H1 (cell line): ENCODE measurements at regions not wholly inside any gene's neighbourhood (a gene's known extent, or its start where the extent isn't known, plus 50 kb on each side); places are given as distances from the start of the nearest gene placed in this dataset.

ENCODE experiments used
- CTCF ChIA-PET: fragments of 300-600 bp; sonication (Branson Sonifier 250); formaldehyde crosslinking; loops from one replicate; lab custom pipeline; 2021; ENCODE audit not compliant: partially characterized antibody; lab: Charles Lee
- POLR2A ChIA-PET: fragments of 300-600 bp; sonication (Branson Sonifier 250); formaldehyde crosslinking; loops from one replicate; lab custom pipeline; 2021; ENCODE audit warnings: inconsistent platforms; ENCODE audit not compliant: partially characterized antibody; lab: Charles Lee
- DNase-seq, 2 experiments: peaks; one replicate each; pipeline versions ENCODE4 v3.0.0 to v3.0.0-alpha.2; 2010 to 2022; ENCODE audit warnings: low spot score in 2 of 2, low read depth in 1 of 2, mixed read lengths in 1 of 2
- FAIRE-seq: peaks from 2 replicates; lab custom pipeline; 2011; peaks lifted over from hg19 to GRCh38; lab: Jason Lieb, UNC
- H2AFZ ChIP-seq: 2 replicates; pipeline ENCODE4 v1.8.1; 2012; ENCODE audit warnings: low read length, inconsistent platforms
- H2AK5ac ChIP-seq: 2 replicates; pipeline ENCODE4 v1.6.1; 2013; ENCODE audit warnings: low read depth, low read length
- H2BK120ac ChIP-seq: replicated peaks from 2 replicates; pipeline ENCODE3; 2013; ENCODE audit warnings: low read depth, low read length, inconsistent platforms
- H2BK12ac ChIP-seq: 2 replicates; pipeline ENCODE4 v1.6.1; 2013; ENCODE audit warnings: low read depth, low read length
- H2BK15ac ChIP-seq: 2 replicates; pipeline ENCODE4 v1.6.1; 2013; ENCODE audit warnings: low read length
- H2BK20ac ChIP-seq: 2 replicates; pipeline ENCODE4 v1.6.1; 2013; ENCODE audit warnings: low read length
- H2BK5ac ChIP-seq: 2 replicates; pipeline ENCODE4 v1.6.1; 2013; ENCODE audit warnings: low read depth, low read length
- H3K14ac ChIP-seq: 2 replicates; pipeline ENCODE4 v1.6.1; 2013; ENCODE audit warnings: inconsistent platforms; ENCODE audit not compliant: insufficient read length
- H3K18ac ChIP-seq: 2 replicates; pipeline ENCODE4 v1.6.1; 2013; ENCODE audit warnings: low read length; ENCODE audit errors: extremely low read depth
- H3K23ac ChIP-seq: 2 replicates; pipeline ENCODE4 v1.6.1; 2013; ENCODE audit warnings: inconsistent platforms; ENCODE audit not compliant: insufficient read length
- H3K23me2 ChIP-seq: 2 replicates; pipeline ENCODE4 v1.6.1; 2013; ENCODE audit warnings: low read depth, low read length
- H3K27ac ChIP-seq: 2 replicates; pipeline ENCODE4 v1.6.1; 2011; ENCODE audit warnings: low read depth, low read length, inconsistent platforms
- H3K27me3 ChIP-seq, 4 experiments: replicated peaks in 1 of 4; 1 replicate in 1 of 4; 2 replicates in 3 of 4; pipeline versions ENCODE4 v1.6.1 to v1.8.1; 2011 to 2013; ENCODE audit warnings: low read length in 3 of 4, mild to moderate bottlenecking in 3 of 4, inconsistent platforms in 2 of 4, mixed read lengths in 2 of 4, moderate library complexity in 1 of 4; ENCODE audit not compliant: control insufficient read depth in 3 of 4, insufficient read depth in 3 of 4; ENCODE audit errors: extremely low read depth in 1 of 4
- H3K36me3 ChIP-seq, 4 experiments: 2 replicates each; pipeline versions ENCODE4 v1.6.1 to v1.8.1; 2011 to 2013; ENCODE audit warnings: mild to moderate bottlenecking in 4 of 4, low read length in 3 of 4, moderate library complexity in 2 of 4, control low read depth in 1 of 4, inconsistent platforms in 1 of 4; ENCODE audit not compliant: insufficient read depth in 4 of 4, control insufficient read depth in 2 of 4
- H3K4ac ChIP-seq: replicated peaks from 2 replicates; pipeline ENCODE3; 2013; ENCODE audit warnings: low read length, low read depth, mixed read lengths, inconsistent platforms; ENCODE audit not compliant: insufficient read length
- H3K4me1 ChIP-seq, 4 experiments: replicated peaks in 1 of 4; 1 replicate in 1 of 4; 2 replicates in 3 of 4; pipeline versions ENCODE4 v1.6.1 to v1.8.1; 2011 to 2013; ENCODE audit warnings: low read length in 3 of 4, inconsistent platforms in 2 of 4, mixed read lengths in 1 of 4; ENCODE audit not compliant: insufficient read depth in 4 of 4, control insufficient read depth in 3 of 4
- H3K4me2 ChIP-seq, 2 experiments: 2 replicates each; pipeline versions ENCODE4 v1.6.1 to v1.8.1; 2011 to 2013; ENCODE audit warnings: low read depth in 2 of 2, low read length in 2 of 2, control low read depth in 1 of 2, inconsistent platforms in 1 of 2, mild to moderate bottlenecking in 1 of 2; ENCODE audit not compliant: insufficient read depth in 1 of 2
- H3K4me3 ChIP-seq, 4 experiments: fragments of 200-600, 300-600 bp in 1 of 4; sonication (generic), shearing (Covaris generic), sonication (Bioruptor Twin) in 1 of 4; 2 replicates each; pipeline versions ENCODE4 v1.5.1 to v1.8.1; 2011 to 2016; ENCODE audit warnings: low read length in 4 of 4, low read depth in 3 of 4, control low read depth in 2 of 4, inconsistent platforms in 2 of 4, mild to moderate bottlenecking in 2 of 4, mixed read lengths in 1 of 4, moderate library complexity in 1 of 4; ENCODE audit not compliant: insufficient read depth in 2 of 4; ENCODE audit errors: extremely low read depth in 1 of 4
- H3K56ac ChIP-seq: replicated peaks from 2 replicates; pipeline ENCODE3; 2013; ENCODE audit warnings: low read depth, mild to moderate bottlenecking, mixed read lengths, low read length, inconsistent platforms; ENCODE audit not compliant: insufficient read length
- H3K79me1 ChIP-seq: 2 replicates; pipeline ENCODE4 v1.6.1; 2013; ENCODE audit warnings: low read depth, low read length, control low read depth
- H3K79me2 ChIP-seq, 2 experiments: 2 replicates each; pipeline versions ENCODE4 v1.6.1 to v1.8.1; 2012 to 2013; ENCODE audit warnings: low read length in 2 of 2, mild to moderate bottlenecking in 2 of 2, inconsistent platforms in 1 of 2; ENCODE audit not compliant: insufficient read depth in 2 of 2, control insufficient read depth in 1 of 2
- H3K9ac ChIP-seq, 4 experiments: replicated peaks in 1 of 4; 1 replicate in 1 of 4; 2 replicates in 3 of 4; pipeline versions ENCODE4 v1.6.1 to v1.8.1; 2011 to 2013; ENCODE audit warnings: low read depth in 3 of 4, low read length in 3 of 4, control low read depth in 2 of 4, mild to moderate bottlenecking in 2 of 4, moderate library complexity in 2 of 4, inconsistent platforms in 1 of 4; ENCODE audit errors: extremely low read depth in 1 of 4
- H3K9me3 ChIP-seq, 2 experiments: 2 replicates each; pipeline versions ENCODE4 v1.6.1 to v1.8.1; 2012 to 2013; ENCODE audit warnings: mild to moderate bottlenecking in 2 of 2, moderate library complexity in 2 of 2, control low read depth in 1 of 2, inconsistent platforms in 1 of 2, low read depth in 1 of 2, low read length in 1 of 2, mixed read lengths in 1 of 2; ENCODE audit not compliant: insufficient read depth in 2 of 2
- H4K20me1 ChIP-seq, 2 experiments: replicated peaks in 1 of 2; 2 replicates each; pipeline versions ENCODE3 to v1.8.1; 2011 to 2013; ENCODE audit warnings: inconsistent platforms in 2 of 2, low read length in 2 of 2, mild to moderate bottlenecking in 1 of 2; ENCODE audit not compliant: insufficient read depth in 2 of 2, control insufficient read depth in 1 of 2
- H4K5ac ChIP-seq: 2 replicates; pipeline ENCODE4 v1.6.1; 2013; ENCODE audit warnings: low read length, low read depth, mixed read lengths, inconsistent platforms; ENCODE audit not compliant: insufficient read length
- H4K8ac ChIP-seq: 2 replicates; pipeline ENCODE4 v1.8.0; 2013; ENCODE audit warnings: mild to moderate bottlenecking, moderate library complexity, low read length, inconsistent platforms; ENCODE audit not compliant: insufficient read depth; ENCODE audit errors: extremely low read depth
- H4K91ac ChIP-seq: replicated peaks from 2 replicates; pipeline ENCODE3; 2013; ENCODE audit warnings: low read length, mixed read lengths, inconsistent platforms; ENCODE audit not compliant: insufficient read length
- BCL11A ChIP-seq, 2 experiments: IDR thresholded peaks; one replicate each; pipeline ENCODE4 v1.6.1; 2011; ENCODE audit warnings: low read depth in 2 of 2, low read length in 2 of 2, mild to moderate bottlenecking in 2 of 2
- CBX5 ChIP-seq: fragments of 300-800, 300-1000 bp; sonication (generic); IDR thresholded peaks from 2 replicates; pipeline ENCODE4 v1.7.1; 2016; ENCODE audit warnings: antibody characterized with exemption, low read length, low read depth
- EGR1 ChIP-seq: IDR thresholded peaks from 2 replicates; pipeline ENCODE4 v1.6.1; 2011; ENCODE audit warnings: low read depth, low read length, borderline replicate concordance
- EP300 ChIP-seq, 2 experiments: IDR thresholded peaks; 1 replicate in 1 of 2; 2 replicates in 1 of 2; pipeline ENCODE4 v1.6.1; 2011 to 2012; ENCODE audit warnings: low read depth in 2 of 2, low read length in 2 of 2, mild to moderate bottlenecking in 2 of 2, borderline replicate concordance in 1 of 2, inconsistent platforms in 1 of 2, moderate library complexity in 1 of 2
- GABPA ChIP-seq: IDR thresholded peaks from 2 replicates; pipeline ENCODE4 v1.6.1; 2011; ENCODE audit warnings: mild to moderate bottlenecking, low read length, moderate library complexity, borderline replicate concordance; ENCODE audit not compliant: insufficient read depth
- HDAC2 ChIP-seq, 2 experiments: fragments of 300-600 bp in 1 of 2; sonication (generic) in 1 of 2; IDR thresholded peaks; 2 replicates each; pipeline ENCODE4 v1.6.1; 2011 to 2012; ENCODE audit warnings: low read depth in 2 of 2, low read length in 2 of 2, mild to moderate bottlenecking in 2 of 2, moderate library complexity in 2 of 2, borderline replicate concordance in 1 of 2, inconsistent platforms in 1 of 2
- HDAC6 ChIP-seq: IDR thresholded peaks from one replicate; pipeline ENCODE4 v1.7.1; 2012; ENCODE audit warnings: low read depth, mild to moderate bottlenecking, inconsistent platforms, low read length, moderate library complexity
- JUND ChIP-seq: IDR thresholded peaks from 2 replicates; pipeline ENCODE4 v1.6.1; 2011; ENCODE audit warnings: mild to moderate bottlenecking, improper control_type of control experiment, low read length
- KDM4A ChIP-seq: IDR thresholded peaks from one replicate; pipeline ENCODE4 v1.7.1; 2012; ENCODE audit warnings: low read depth, mild to moderate bottlenecking, moderate library complexity, low read length, inconsistent platforms; ENCODE audit not compliant: severe bottlenecking
- PHF8 ChIP-seq: fragments of 200-600 bp; sonication (generic); conservative IDR thresholded peaks from 2 replicates; pipeline ENCODE4 v1.7.1; 2012; ENCODE audit warnings: low read depth, mild to moderate bottlenecking, inconsistent platforms, low read length, moderate library complexity
- RBBP5 ChIP-seq: IDR thresholded peaks from 2 replicates; pipeline ENCODE4 v1.7.1; 2012; ENCODE audit warnings: low read depth, mild to moderate bottlenecking, inconsistent platforms, low read length, moderate library complexity, borderline replicate concordance
- TAF7 ChIP-seq: optimal IDR thresholded peaks from 2 replicates; pipeline ENCODE3; 2011; ENCODE audit warnings: low read depth, mild to moderate bottlenecking, inconsistent platforms, low read length, moderate library complexity, borderline replicate concordance
- TCF12 ChIP-seq: IDR thresholded peaks from 2 replicates; pipeline ENCODE4 v1.6.1; 2011; ENCODE audit warnings: low read depth, mild to moderate bottlenecking, low read length
- WGBS, 2 experiments: shearing (Covaris generic) in 1 of 2; methylation state at CpG; one replicate each; pipeline versions ENCODE4 v1.1.6 to v1.1.7; 2013 to 2015; ENCODE audit warnings: low lambda C conversion rate in 2 of 2, mixed read lengths in 2 of 2, inconsistent platforms in 1 of 2, low coverage in 1 of 2, missing lambda C conversion rate in 1 of 2; ENCODE audit not compliant: insufficient replicate concordance in 2 of 2, insufficient coverage in 1 of 2, insufficient read length in 1 of 2; ENCODE audit errors: extremely low coverage in 1 of 2, missing lambda C conversion rate in 1 of 2; 5-methylcytosine and 5-hydroxymethylcytosine counted together

DNA sequence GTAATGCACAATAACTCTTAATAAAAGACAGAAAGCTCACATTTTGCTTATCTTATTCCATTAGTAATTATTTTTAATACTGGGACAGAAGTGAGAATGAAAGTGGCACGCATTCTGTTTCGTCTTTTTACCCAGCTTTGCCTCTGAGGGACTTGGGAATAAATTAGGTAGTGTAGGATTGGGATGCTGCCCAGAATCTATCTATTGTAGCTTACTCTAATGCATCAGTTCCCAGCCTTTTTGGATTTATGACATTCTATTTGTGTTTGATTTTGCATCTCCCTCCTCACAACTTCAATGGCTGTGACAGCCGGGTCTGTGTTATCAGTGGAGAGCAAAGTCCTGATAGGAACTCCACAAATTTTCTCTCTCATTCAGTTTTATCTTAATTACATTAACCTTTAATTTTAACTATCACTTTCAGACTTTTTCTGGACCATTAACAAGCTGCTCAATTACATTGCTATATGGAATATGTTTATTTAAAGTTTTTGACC is 62.9 kb upstream of the TULP4 start:
- Histone ChIP-seq H3K23me2 (no peaks in the 10 kb centered on the region), H4K5ac (no peak overlapping the region), H2BK12ac (no peak overlapping the region), H4K20me1 (peaks cover 0 to 3% of the 10 kb centered on the region in 2 experiments), H3K9ac (no peak overlapping the region), H4K91ac (no peak overlapping the region), H4K8ac (no peak overlapping the region), H3K79me2 (peaks cover 0 to 44% of the 10 kb centered on the region in 2 experiments; a peak in 2 of 4 replicates), H2BK15ac (no peak overlapping the region), H3K79me1 (peaks cover 3% of the 10 kb centered on the region; the same call in 1 of the 2 replicates), H3K4ac (no peak overlapping the region), H2BK20ac (no peak overlapping the region), H2BK5ac (no peak overlapping the region), H2AK5ac (no peak overlapping the region), H3K14ac (no peak overlapping the region), H2AFZ (no peak overlapping the region), H3K56ac (no peak overlapping the region), H3K4me2 (no peak overlapping the region), H3K23ac (no peak overlapping the region), H3K36me3 (peaks cover 0 to 3% (median 0%) of the 10 kb centered on the region in 4 experiments; a peak in 2 of 8 replicates), H3K27me3 (no peaks in the 10 kb centered on the region), H3K4me3 (no peak overlapping the region), H3K4me1 (no peaks in the 10 kb centered on the region), H3K9me3 (no peaks in the 10 kb centered on the region), H3K18ac (no peak overlapping the region), H3K27ac (no peak overlapping the region), H2BK120ac (no peak overlapping the region)
- DNase-seq (no peak), FAIRE-seq (no peak)
- CTCF ChIA-PET, result interaction anchor here (0.9 to 1.6 kb wide), 3 partner anchors 15 to 29 kb away, joined by 3 to 4 read pairs (median 3); no protein-coding TSS in a partner anchor
- POLR2A ChIA-PET, result no interaction called here
- 95% methylated on average over 3 of the region's 3 CpGs; no CpG with 5 or more reads in 1 of the 2 experiments for WGBS, 2 experiments
- TF ChIP-seq BCL11A (IDR thresholded peaks at IDR 0.05; ENCODE audit: low read depth in 2 of 2, low read length in 2 of 2), result no peak
- no peak for TF ChIP-seq TAF7
- no peak for TF ChIP-seq KDM4A
- TF ChIP-seq GABPA, result no peak
- TF ChIP-seq PHF8, result no peak
- TF ChIP-seq EP300 (IDR thresholded peaks at IDR 0.05; ENCODE audit: borderline replicate concordance in 1 of 2, low read depth in 2 of 2, low read length in 2 of 2), result no peak
- TF ChIP-seq RBBP5, result no peak
- TF ChIP-seq EGR1, result no peak
- TF ChIP-seq HDAC6, result no peak
- TF ChIP-seq CBX5, result no peak
- TF ChIP-seq HDAC2 (IDR thresholded peaks at IDR 0.05; ENCODE audit: borderline replicate concordance in 1 of 2, low read depth in 2 of 2, low read length in 2 of 2), result no peak
- no peak for TF ChIP-seq TCF12
- no peak for TF ChIP-seq JUND
